PC-3 (cell line): ENCODE measurements at regions not wholly inside any gene's neighbourhood (a gene's known extent, or its start where the extent isn't known, plus 50 kb on each side); places are given as distances from the start of the nearest gene placed in this dataset.

ENCODE experiments used
- ATAC-seq: fragments of 200-7000 bp; cut with Tn5 transposase; 2 replicates; pipeline ENCODE4 v1.9.1; 2020; ENCODE audit warnings: mild to moderate bottlenecking, moderate library complexity
- BruUV-seq: library from RNA; stranded (reverse); fragments of 400-500 nt; replicated peaks from 2 replicates; lab custom pipeline; 2021; lab: Mats Ljungman, UMichigan
- CTCF ChIA-PET: fragments of 300-600 bp; sonication (Branson Sonifier 250); formaldehyde crosslinking; loops from one replicate; lab custom pipeline; 2022; ENCODE audit warnings: antibody characterized with exemption; lab: Charles Lee
- POLR2A ChIA-PET: fragments of 300-600 bp; sonication (Branson Sonifier 250); formaldehyde crosslinking; loops from one replicate; lab custom pipeline; 2022; ENCODE audit warnings: antibody characterized with exemption; ENCODE audit not compliant: unreplicated experiment; lab: Charles Lee
- DNase-seq: peaks from one replicate; pipeline ENCODE4 v3.0.0-alpha.2; 2015
- H2AFZ ChIP-seq: fragments of 300-600 bp; sonication (generic); 2 replicates; pipeline ENCODE4 v1.6.0; 2016; ENCODE audit warnings: antibody characterized with exemption, low read length
- H3F3A ChIP-seq: fragments of 300-600 bp; sonication (generic); one replicate; pipeline ENCODE4 v1.6.0; 2017; ENCODE audit warnings: antibody characterized with exemption, low read length, control low read depth, mild to moderate bottlenecking; ENCODE audit not compliant: unreplicated experiment
- H3K27ac ChIP-seq: fragments of 300-600 bp; sonication (generic); 2 replicates; pipeline ENCODE4 v1.5.1; 2016; ENCODE audit warnings: mild to moderate bottlenecking, low read length
- H3K27me3 ChIP-seq: fragments of 300-600 bp; sonication (generic); 2 replicates; pipeline ENCODE4 v1.6.1; 2016; ENCODE audit warnings: low read length, mixed read lengths
- H3K36me3 ChIP-seq: fragments of 300-600 bp; sonication (generic); 2 replicates; pipeline ENCODE4 v1.6.1; 2016; ENCODE audit warnings: low read depth, mixed run types, low read length, mixed read lengths
- H3K4me1 ChIP-seq: fragments of 300-600 bp; sonication (generic); 2 replicates; pipeline ENCODE4 v1.5.1; 2016; ENCODE audit warnings: low read length; ENCODE audit not compliant: insufficient read depth
- H3K4me2 ChIP-seq: fragments of 300-600 bp; sonication (generic); 2 replicates; pipeline ENCODE4 v1.6.0; 2016; ENCODE audit warnings: low read length
- H3K4me3 ChIP-seq: fragments of 300-600 bp; sonication (generic); 2 replicates; pipeline ENCODE4 v1.5.1; 2016; ENCODE audit warnings: mild to moderate bottlenecking, low read length, mixed read lengths
- H3K79me2 ChIP-seq: fragments of 300-600 bp; sonication (generic); 2 replicates; pipeline ENCODE4 v1.6.1; 2017; ENCODE audit warnings: low read length, mixed read lengths
- H3K9ac ChIP-seq: fragments of 300-600 bp; sonication (generic); 2 replicates; pipeline ENCODE4 v1.6.0; 2016; ENCODE audit warnings: mild to moderate bottlenecking, low read length
- H3K9me2 ChIP-seq: fragments of 300-600 bp; sonication (generic); replicated peaks from 2 replicates; pipeline ENCODE4 v1.6.1; 2016; ENCODE audit warnings: mixed run types, low read length, mixed read lengths
- H3K9me3 ChIP-seq: fragments of 300-600 bp; sonication (generic); 2 replicates; pipeline ENCODE4 v1.6.1; 2016; ENCODE audit warnings: low read length, mixed read lengths
- H4K20me1 ChIP-seq: fragments of 300-600 bp; sonication (generic); 2 replicates; pipeline ENCODE4 v1.6.1; 2016; ENCODE audit warnings: low read length, mixed read lengths
- EZH2 ChIP-seq: fragments of 300-600 bp; sonication (generic); IDR thresholded peaks from one replicate; pipeline ENCODE4 v1.6.1; 2017; ENCODE audit warnings: antibody characterized with exemption, mild to moderate bottlenecking, low read length; ENCODE audit not compliant: unreplicated experiment
- EZH2phosphoT487 ChIP-seq: fragments of 300-600 bp; sonication (generic); IDR thresholded peaks from 2 replicates; pipeline ENCODE4 v1.6.1; 2018; ENCODE audit warnings: mild to moderate bottlenecking, antibody characterized with exemption, low read length, borderline replicate concordance
- intact Hi-C: fragments of 100-400 bp; cut with micrococcal nuclease; formaldehyde crosslinking; loops from 2 replicates; pipeline ENCODE4 v1.9.0; 2023
- TF ChIP-seq, protein P1 (sequence below): fragments of 300-600 bp; sonication (generic); conservative IDR thresholded peaks from 2 replicates; pipeline ENCODE4 v1.5.1; 2017; ENCODE audit warnings: antibody characterized with exemption, low read depth, mild to moderate bottlenecking, low read length

DNA sequence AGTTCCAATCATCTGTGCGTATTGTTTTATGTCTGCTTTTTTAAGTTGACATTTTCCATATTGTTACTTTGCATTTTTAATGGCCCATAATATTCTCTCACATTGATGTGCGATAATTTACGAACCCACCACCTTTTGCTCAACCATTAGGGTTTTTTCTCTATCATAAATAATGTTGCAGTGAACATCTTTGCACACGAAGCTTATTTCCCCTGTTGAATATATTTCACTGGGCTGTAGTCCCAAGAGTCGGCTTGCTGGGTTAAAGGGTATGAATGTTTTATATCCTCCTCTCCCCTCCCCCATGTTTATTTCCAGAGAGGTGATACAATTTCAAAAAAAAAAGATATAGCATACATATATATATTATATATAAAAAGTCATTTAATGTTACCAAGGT is 272.7 kb upstream of the RGMA start:
- intact Hi-C loops: no loop called here

DNA sequence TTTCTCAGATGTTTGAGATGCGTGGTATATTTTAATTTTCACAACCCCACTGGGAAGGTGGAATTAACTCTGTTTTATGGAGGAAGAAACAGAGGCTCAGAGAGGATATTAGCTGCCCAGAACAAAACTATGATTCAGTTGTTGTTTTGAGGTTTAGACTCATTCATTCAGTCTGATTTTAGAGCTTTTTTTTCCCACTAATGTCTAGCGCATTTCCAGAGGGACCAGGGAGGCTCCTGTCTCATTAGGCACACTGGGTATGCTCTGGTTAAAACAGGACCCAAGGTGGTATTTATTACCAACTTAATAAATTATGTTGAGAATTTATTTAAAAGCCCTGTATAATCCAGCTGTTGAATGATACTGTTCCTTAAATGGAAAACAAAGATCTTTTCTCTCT is 272.0 kb upstream of the RGMA start:
- Histone ChIP-seq H4K20me1 (no peaks in the 10 kb centered on the region), H3K4me1 (no peaks in the 10 kb centered on the region), H3K27ac (no peak overlapping the region), H3K4me2 (no peak overlapping the region), H3K79me2 (no peaks in the 10 kb centered on the region), H3K4me3 (no peak overlapping the region), H3K9me3 (no peaks in the 10 kb centered on the region), H3K36me3 (no peaks in the 10 kb centered on the region), H3K9ac (no peak overlapping the region), H3K27me3 (peaks cover 77% of the 10 kb centered on the region), H2AFZ (no peak overlapping the region), H3K9me2 (no peaks in the 10 kb centered on the region), H3F3A (no peaks in the 10 kb centered on the region)
- intact Hi-C loops: no loop called here
- TF ChIP-seq EZH2phosphoT487 (no peak), EZH2 (no peak)
- TF ChIP-seq, protein P1, sequence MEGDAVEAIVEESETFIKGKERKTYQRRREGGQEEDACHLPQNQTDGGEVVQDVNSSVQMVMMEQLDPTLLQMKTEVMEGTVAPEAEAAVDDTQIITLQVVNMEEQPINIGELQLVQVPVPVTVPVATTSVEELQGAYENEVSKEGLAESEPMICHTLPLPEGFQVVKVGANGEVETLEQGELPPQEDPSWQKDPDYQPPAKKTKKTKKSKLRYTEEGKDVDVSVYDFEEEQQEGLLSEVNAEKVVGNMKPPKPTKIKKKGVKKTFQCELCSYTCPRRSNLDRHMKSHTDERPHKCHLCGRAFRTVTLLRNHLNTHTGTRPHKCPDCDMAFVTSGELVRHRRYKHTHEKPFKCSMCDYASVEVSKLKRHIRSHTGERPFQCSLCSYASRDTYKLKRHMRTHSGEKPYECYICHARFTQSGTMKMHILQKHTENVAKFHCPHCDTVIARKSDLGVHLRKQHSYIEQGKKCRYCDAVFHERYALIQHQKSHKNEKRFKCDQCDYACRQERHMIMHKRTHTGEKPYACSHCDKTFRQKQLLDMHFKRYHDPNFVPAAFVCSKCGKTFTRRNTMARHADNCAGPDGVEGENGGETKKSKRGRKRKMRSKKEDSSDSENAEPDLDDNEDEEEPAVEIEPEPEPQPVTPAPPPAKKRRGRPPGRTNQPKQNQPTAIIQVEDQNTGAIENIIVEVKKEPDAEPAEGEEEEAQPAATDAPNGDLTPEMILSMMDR: no peak
- ChIA-PET CTCF (no interaction called here), POLR2A (no interaction called here)
- DNase-seq (no peak), ATAC-seq (no peak)
- BruUV-seq: no TSS peak

More for the DNA sequence above, 272.7 kb upstream of the RGMA start:
- ChIA-PET POLR2A (no interaction called here), CTCF (no interaction called here)
- no peak for DNase-seq
- Histone ChIP-seq H3K9me2 (no peaks in the 10 kb centered on the region), H3K4me3 (no peak overlapping the region), H3K27ac (no peak overlapping the region), H2AFZ (no peak overlapping the region), H3K9me3 (no peaks in the 10 kb centered on the region), H3K27me3 (peaks cover 70% of the 10 kb centered on the region), H3K9ac (no peak overlapping the region), H3K4me2 (no peak overlapping the region), H3K4me1 (no peaks in the 10 kb centered on the region), H3F3A (no peaks in the 10 kb centered on the region), H3K79me2 (no peaks in the 10 kb centered on the region), H4K20me1 (no peaks in the 10 kb centered on the region), H3K36me3 (no peaks in the 10 kb centered on the region)
- no TSS peak for BruUV-seq
- TF ChIP-seq, protein P1: no peak
- TF ChIP-seq EZH2phosphoT487 (no peak), EZH2 (no peak)
- ATAC-seq: no peak

DNA sequence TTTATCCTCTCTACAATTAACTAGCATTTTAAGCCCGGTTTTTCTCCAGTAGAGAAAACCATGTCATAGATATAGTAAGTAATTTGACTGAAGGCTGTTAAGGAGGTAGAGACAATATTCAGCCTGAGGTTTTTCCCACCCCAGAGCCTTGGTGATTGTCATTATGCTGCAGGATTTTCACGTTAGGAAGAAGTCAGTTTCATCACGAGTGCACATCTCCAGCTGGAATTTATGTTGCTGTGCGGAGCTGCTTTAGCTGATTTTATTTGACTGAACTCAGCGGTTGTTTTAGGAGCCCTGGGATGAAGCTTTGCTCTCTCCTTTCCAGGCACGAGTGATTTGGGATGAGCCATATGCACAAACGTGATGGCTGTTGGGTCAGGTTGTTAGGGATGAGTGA is 271.3 kb upstream of the RGMA start:
- H3F3A ChIP-seq: no peaks in the 10 kb centered on the region
- H4K20me1 ChIP-seq: no peaks in the 10 kb centered on the region
- H3K4me3 ChIP-seq: no peak overlapping the region
- no peaks in the 10 kb centered on the region for H3K79me2 ChIP-seq
- H3K36me3 ChIP-seq: no peaks in the 10 kb centered on the region
- intact Hi-C loops: no loop called here
- POLR2A ChIA-PET: no interaction called here
- no peaks in the 10 kb centered on the region for H3K4me1 ChIP-seq
- no TSS peak for BruUV-seq
- CTCF ChIA-PET: no interaction called here
- TF ChIP-seq EZH2 (no peak), EZH2phosphoT487 (no peak)
- TF ChIP-seq, protein P1: no peak
- H2AFZ ChIP-seq: no peak overlapping the region
- no peaks in the 10 kb centered on the region for H3K9me3 ChIP-seq
- no peak overlapping the region for H3K4me2 ChIP-seq
- H3K27ac ChIP-seq: no peak overlapping the region
- ATAC-seq (no peak), DNase-seq (no peak)
- no peak overlapping the region for H3K9ac ChIP-seq
- H3K27me3 ChIP-seq: peaks cover 78% of the 10 kb centered on the region
- no peaks in the 10 kb centered on the region for H3K9me2 ChIP-seq
